ENCODE measurements at regions not wholly inside any gene's neighbourhood (a gene's known extent, or its start where the extent isn't known, plus 50 kb on each side); places are given as distances from the start of the nearest gene placed in this dataset.
"Not testable (repeated sequence)": the region's sequence is repeated elsewhere in the genome, so short reads cannot be mapped to it uniquely, and the experiment has no call there.

DNA sequence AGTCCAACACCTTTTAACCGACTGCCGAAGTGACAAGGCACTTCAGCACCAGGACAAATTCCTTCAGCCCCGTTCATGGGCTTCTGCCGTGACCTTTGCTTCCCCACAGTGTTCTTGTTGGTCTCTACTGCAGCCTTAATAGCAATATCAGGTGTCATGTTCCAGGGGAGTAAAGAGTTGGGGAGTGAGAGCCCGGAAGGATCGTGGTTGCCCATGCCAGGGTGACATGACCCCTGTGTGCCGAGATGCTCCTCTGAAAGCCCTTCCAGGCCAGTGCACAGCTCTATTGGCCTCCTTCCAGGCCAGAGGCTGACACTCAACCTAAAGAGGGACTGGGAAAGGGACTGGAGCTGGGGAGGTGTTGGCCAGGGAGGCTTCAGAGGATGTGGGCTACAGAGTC, 279.2 kb downstream of the CYRIA start:
- H3K9me3 Mint-ChIP-seq, result peaks cover 2% of the 10 kb centered on the region
- DNase-seq, result no peak
- H3K4me1 Mint-ChIP-seq, result peaks cover 31% of the 10 kb centered on the region
- no peak for TF ChIP-seq CTCF (IDR thresholded peaks at IDR 0.05)
- H3K36me3 Mint-ChIP-seq (ENCODE audit: low read depth), result no peaks in the 10 kb centered on the region
- H3K4me3 Mint-ChIP-seq, result no peak overlapping the region
- H3K27me3 Mint-ChIP-seq (ENCODE audit: low read depth, poor library complexity), result no peaks in the 10 kb centered on the region
- peak overlapping the region; percentile 16 for H3K27ac Mint-ChIP-seq

- Mint-ChIP-seq H3K4me1 (peaks cover 31% of the 10 kb centered on the region), H3K36me3 (ENCODE audit: low read depth) (no peaks in the 10 kb centered on the region), H3K27ac (no peak overlapping the region), H3K27me3 (ENCODE audit: low read depth, poor library complexity) (no peaks in the 10 kb centered on the region), H3K9me3 (no peaks in the 10 kb centered on the region), H3K4me3 (no peak overlapping the region)
- TF ChIP-seq CTCF (IDR thresholded peaks at IDR 0.05), result no peak
- DNase-seq, result no peak
Measured at GRCh38 chr2:16386031-16386430, 279.6 kb downstream of the CYRIA start.

- Mint-ChIP-seq H3K27ac (no peak overlapping the region), H3K9me3 (no peaks in the 10 kb centered on the region), H3K36me3 (ENCODE audit: low read depth) (no peaks in the 10 kb centered on the region), H3K4me3 (no peak overlapping the region), H3K27me3 (ENCODE audit: low read depth, poor library complexity) (no peaks in the 10 kb centered on the region), H3K4me1 (peaks cover 31% of the 10 kb centered on the region)
- TF ChIP-seq CTCF (IDR thresholded peaks at IDR 0.05), result no peak
- DNase-seq, result no peak
Measured at GRCh38 chr2:16385341-16385740, 280.3 kb downstream of the CYRIA start.

DNA sequence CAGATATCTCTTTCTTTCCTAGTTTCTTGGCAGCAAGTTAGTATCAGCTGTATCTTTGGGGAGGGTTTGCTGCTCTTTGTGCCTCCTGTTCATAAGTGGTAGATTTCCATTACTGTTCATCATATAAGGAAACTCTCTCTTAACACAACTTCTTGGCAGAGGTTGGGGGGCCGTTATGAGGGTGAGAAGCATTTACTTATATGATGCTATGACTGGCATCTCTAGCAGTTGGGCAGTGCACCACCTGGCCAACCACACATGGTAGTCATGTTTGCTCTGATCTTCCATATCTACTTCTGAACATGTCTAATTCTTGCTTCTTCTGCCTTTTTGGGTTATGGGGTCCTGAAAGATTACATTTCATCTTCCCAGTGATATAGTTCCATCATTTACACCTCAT, 282.2 kb downstream of the CYRIA start:
- H3K4me3 Mint-ChIP-seq, result no peak overlapping the region
- DNase-seq, result no peak
- no peak overlapping the region for H3K27ac Mint-ChIP-seq
- H3K27me3 Mint-ChIP-seq (ENCODE audit: low read depth, poor library complexity), result no peaks in the 10 kb centered on the region
- peaks cover 36% of the 10 kb centered on the region for H3K4me1 Mint-ChIP-seq
- no peak for TF ChIP-seq CTCF (IDR thresholded peaks at IDR 0.05)
- H3K9me3 Mint-ChIP-seq, result no peaks in the 10 kb centered on the region
- H3K36me3 Mint-ChIP-seq (ENCODE audit: low read depth), result no peaks in the 10 kb centered on the region

DNA sequence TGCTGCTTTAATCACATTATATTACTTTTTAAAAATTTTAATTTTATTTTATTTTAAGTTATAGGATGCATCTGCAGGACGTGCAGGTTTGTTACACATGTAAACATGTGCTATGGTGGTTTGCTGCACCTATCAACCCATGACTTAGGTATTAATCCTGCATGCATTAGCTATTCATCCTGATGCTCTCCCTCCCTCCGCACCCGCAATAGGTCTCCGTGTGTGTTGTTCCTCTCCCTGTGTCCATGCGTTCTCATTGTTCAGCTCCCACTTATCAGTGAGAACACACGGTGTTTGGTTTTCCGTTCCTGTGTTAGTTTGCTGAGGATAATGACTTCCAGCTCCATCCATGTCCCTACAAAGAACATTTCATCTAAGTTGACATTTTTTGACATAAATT, 283.2 kb downstream of the CYRIA start:
- TF ChIP-seq CTCF (IDR thresholded peaks at IDR 0.05), result no peak
- H3K4me1 Mint-ChIP-seq, result peaks cover 35% of the 10 kb centered on the region
- H3K36me3 Mint-ChIP-seq (ENCODE audit: low read depth), result no peaks in the 10 kb centered on the region
- no peak overlapping the region for H3K27ac Mint-ChIP-seq
- no peaks in the 10 kb centered on the region for H3K27me3 Mint-ChIP-seq (ENCODE audit: low read depth, poor library complexity)
- H3K9me3 Mint-ChIP-seq, result no peaks in the 10 kb centered on the region
- DNase-seq, result no peak
- H3K4me3 Mint-ChIP-seq, result no peak overlapping the region

GRCh38 chr2:16381511-16381910, 284.1 kb downstream of the CYRIA start:
- no peak for TF ChIP-seq CTCF (IDR thresholded peaks at IDR 0.05)
- Mint-ChIP-seq H3K4me3 (no peak overlapping the region), H3K4me1 (peaks cover 29% of the 10 kb centered on the region), H3K27me3 (ENCODE audit: low read depth, poor library complexity) (no peaks in the 10 kb centered on the region), H3K9me3 (no peaks in the 10 kb centered on the region), H3K27ac (no peak overlapping the region), H3K36me3 (ENCODE audit: low read depth) (no peaks in the 10 kb centered on the region)
- no peak for DNase-seq

- not testable (repeated sequence) for H3K27ac Mint-ChIP-seq; H3K9me3 Mint-ChIP-seq; H3K27me3 Mint-ChIP-seq (ENCODE audit: low read depth, poor library complexity); H3K4me3 Mint-ChIP-seq; DNase-seq; H3K36me3 Mint-ChIP-seq (ENCODE audit: low read depth)
- H3K4me1 Mint-ChIP-seq, result peaks cover 16% of the 10 kb centered on the region
Measured at GRCh38 chr2:16379901-16380300, 285.7 kb downstream of the CYRIA start.

DNA sequence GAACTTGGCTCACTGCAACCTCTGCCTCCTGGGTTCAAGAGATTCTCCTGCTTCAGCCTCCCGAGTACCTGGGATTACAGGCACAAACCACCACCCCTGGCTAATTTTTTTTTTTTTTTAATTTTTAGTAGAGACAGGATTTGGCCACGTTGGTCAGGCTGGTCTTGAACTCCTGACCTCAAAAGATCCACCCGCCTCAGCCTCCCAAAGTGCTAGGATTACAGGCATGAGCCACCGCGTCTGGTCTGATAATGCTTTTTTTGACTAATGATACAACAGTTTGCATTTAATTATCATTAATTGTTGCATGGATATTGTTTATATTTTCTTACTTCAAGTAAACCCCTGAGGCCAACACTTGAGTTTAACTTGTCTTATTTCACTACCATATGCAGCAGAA, 286.6 kb downstream of the CYRIA start:
- DNase-seq; H3K36me3 Mint-ChIP-seq (ENCODE audit: low read depth); H3K4me3 Mint-ChIP-seq; H3K4me1 Mint-ChIP-seq; H3K27me3 Mint-ChIP-seq (ENCODE audit: low read depth, poor library complexity); H3K27ac Mint-ChIP-seq; H3K9me3 Mint-ChIP-seq: not testable (repeated sequence)

All from nephron progenitor cell (in vitro differentiated cells).